Stimulated activated CD4-positive, alpha-beta T cell treated with anti-CD3 and anti-CD28 coated beads, Interleukin-4, amount 100 ng/mL, for 1 hour (primary cell): ENCODE measurements at regions not wholly inside any gene's neighbourhood (a gene's known extent, or its start where the extent isn't known, plus 50 kb on each side); places are given as distances from the start of the nearest gene placed in this dataset.

ENCODE experiments used
- DNase-seq: peaks from one replicate; pipeline ENCODE4 v3.0.0-alpha.2; 2020

- no peak for DNase-seq
Measured at GRCh38 chr1:14108356-14109275, 408.6 kb downstream of the PRDM2 start.

GRCh38 chr1:14109276-14109635 is 409.3 kb downstream of the PRDM2 start:
- DNase-seq, result no peak

- DNase-seq, result no peak
Measured at GRCh38 chr1:14110040-14110439, 410.1 kb downstream of the PRDM2 start.

- DNase-seq, result no peak
Measured at GRCh38 chr1:14111121-14111520, 411.1 kb downstream of the PRDM2 start.

- no peak for DNase-seq
Measured at GRCh38 chr1:14112613-14113012, 412.6 kb downstream of the PRDM2 start.

GRCh38 chr1:14113271-14113670 is 413.3 kb downstream of the PRDM2 start:
- DNase-seq, result no peak

GRCh38 chr1:14113841-14114567 is 414.0 kb downstream of the PRDM2 start:
- no peak for DNase-seq

GRCh38 chr1:14115976-14116375 is 416.0 kb downstream of the PRDM2 start:
- DNase-seq, result no peak

GRCh38 chr1:14117700-14118099 is 417.7 kb downstream of the PRDM2 start:
- no peak for DNase-seq

GRCh38 chr1:14118691-14119485 is 418.9 kb downstream of the PRDM2 start:
- no peak for DNase-seq

GRCh38 chr1:14120895-14121294 is 420.9 kb downstream of the PRDM2 start:
- no peak for DNase-seq

GRCh38 chr1:14128096-14128495 is 428.1 kb downstream of the PRDM2 start:
- DNase-seq, result no peak

GRCh38 chr1:14129009-14129408 is 429.0 kb downstream of the PRDM2 start:
- no peak for DNase-seq

GRCh38 chr1:14135070-14135469 is 435.1 kb downstream of the PRDM2 start:
- DNase-seq, result no peak

- no peak for DNase-seq
Measured at GRCh38 chr1:14136152-14136763, 436.3 kb downstream of the PRDM2 start.

GRCh38 chr1:14136881-14137280 is 436.9 kb downstream of the PRDM2 start:
- DNase-seq, result no peak

GRCh38 chr1:14137411-14138134 is 437.6 kb downstream of the PRDM2 start:
- no peak for DNase-seq

GRCh38 chr1:14138135-14138506 is 438.1 kb downstream of the PRDM2 start:
- no peak for DNase-seq

- DNase-seq, result no peak
Measured at GRCh38 chr1:14138687-14139086, 438.7 kb downstream of the PRDM2 start.

- no peak for DNase-seq
Measured at GRCh38 chr1:14140831-14141401, 440.9 kb downstream of the PRDM2 start.

- no peak for DNase-seq
Measured at GRCh38 chr1:14141656-14142055, 441.7 kb downstream of the PRDM2 start.
